Sigmoid colon (tissue), 6 donors: ENCODE measurements at regions not wholly inside any gene's neighbourhood (a gene's known extent, or its start where the extent isn't known, plus 50 kb on each side); places are given as distances from the start of the nearest gene placed in this dataset.

Experiments
- DNase-seq: peaks from one replicate; pipeline ENCODE4 v3.0.0-alpha.2; 2019
- H3K27ac ChIP-seq, 4 donors: fragments of 200-600 bp; sonication (generic); one replicate each; pipeline ENCODE4 v1.5.1; 2016 to 2019; ENCODE audit warnings: mild to moderate bottlenecking in 1 of 4
- H3K27me3 ChIP-seq, 3 donors: fragments of 200-600 bp; sonication (generic); one replicate each; pipeline ENCODE4 v1.5.1; 2019; ENCODE audit warnings: mild to moderate bottlenecking in 1 of 3
- H3K36me3 ChIP-seq, 4 donors: fragments of 200-600 bp; sonication (generic); one replicate each; pipeline ENCODE4 v1.5.1; 2016 to 2019
- H3K4me1 ChIP-seq, 4 donors: fragments of 200-600 bp; sonication (generic); one replicate each; pipeline ENCODE4 v1.5.1; 2017 to 2019
- H3K4me3 ChIP-seq, 4 donors: fragments of 200-600 bp; sonication (generic); one replicate each; pipeline ENCODE4 v1.5.1; 2017 to 2019; ENCODE audit warnings: mild to moderate bottlenecking in 2 of 4, moderate library complexity in 1 of 4
- H3K9me3 ChIP-seq, 4 donors: fragments of 200-600 bp in 3 of 4; sonication (generic) in 3 of 4; one replicate each; pipeline versions ENCODE4 v1.5.1 to v1.6.1; 2013 to 2019
- CTCF ChIP-seq, 4 experiments: fragments of 450-650 bp in 3 of 4; fragments of 200-600 bp in 1 of 4; IDR thresholded peaks; one replicate each; pipeline ENCODE4 v1.5.1; 2016 to 2019; ENCODE audit warnings: antibody characterized with exemption in 4 of 4, mild to moderate bottlenecking in 3 of 4, moderate library complexity in 2 of 4
- EP300 ChIP-seq, 4 donors: sonication (generic); formaldehyde crosslinking; IDR thresholded peaks; one replicate each; pipeline ENCODE4 v1.6.1; 2017; ENCODE audit warnings: antibody characterized with exemption in 4 of 4
- POLR2A ChIP-seq, 2 donors: fragments of 450-650 bp; IDR thresholded peaks; one replicate each; pipeline ENCODE4 v1.6.1; 2016; ENCODE audit warnings: antibody characterized with exemption in 2 of 2, mild to moderate bottlenecking in 2 of 2, moderate library complexity in 2 of 2
- POLR2AphosphoS5 ChIP-seq, 4 donors: sonication (generic); formaldehyde crosslinking; IDR thresholded peaks; one replicate each; pipeline ENCODE4 v1.6.1; 2017; ENCODE audit warnings: antibody characterized with exemption in 4 of 4
- WGBS, 2 donors: extraction: QIAGEN DNeasy Blood & Tissue Kit; methylation state at CpG; one replicate each; pipeline ENCODE4 v1.1.7; 2013; 5-methylcytosine and 5-hydroxymethylcytosine counted together
- intact Hi-C: fragments of 100-400 bp; cut with DNase I; formaldehyde crosslinking; loops from one replicate; pipeline ENCODE4 v1.15.1; 2023
- donor health status: healthy with polysubstance abuse.
- donor health status: healthy.

- DNase-seq, result no peak
- H3K4me1 ChIP-seq, result peaks cover 0 to 15% (median 5%) of the 10 kb centered on the region in 4 donors
- H3K27ac ChIP-seq, result no peak overlapping the region
- H3K27me3 ChIP-seq, result no peaks in the 10 kb centered on the region
- no peaks in the 10 kb centered on the region for H3K36me3 ChIP-seq
- H3K9me3 ChIP-seq, result no peaks in the 10 kb centered on the region
- no peak overlapping the region for H3K4me3 ChIP-seq
- intact Hi-C loops, result no loop called here
- TF ChIP-seq EP300 (IDR thresholded peaks at IDR 0.05), result no peak
- no peak for TF ChIP-seq CTCF (IDR thresholded peaks at IDR 0.05)
- no peak for TF ChIP-seq POLR2AphosphoS5 (IDR thresholded peaks at IDR 0.05)
- no peak for TF ChIP-seq POLR2A (IDR thresholded peaks at IDR 0.05)
- WGBS, 2 donors, result 67 to 87% methylated on average over 4 of the region's 4 CpGs
Observed at GRCh38 chr1:219051547-219051946, 122.1 kb upstream of the LYPLAL1 start.

GRCh38 chr1:219058891-219059820 lies 114.5 kb upstream of the LYPLAL1 start:
- no peaks in the 10 kb centered on the region for H3K27me3 ChIP-seq
- no peak for TF ChIP-seq CTCF (IDR thresholded peaks at IDR 0.05)
- no peak for TF ChIP-seq EP300 (IDR thresholded peaks at IDR 0.05)
- TF ChIP-seq POLR2A (IDR thresholded peaks at IDR 0.05), result no peak
- TF ChIP-seq POLR2AphosphoS5 (IDR thresholded peaks at IDR 0.05), result no peak
- intact Hi-C loops, result no loop called here
- no peaks in the 10 kb centered on the region for H3K36me3 ChIP-seq
- WGBS, 2 donors, result 86 to 93% methylated on average over 1 of the region's 1 CpG
- H3K4me3 ChIP-seq, result no peak overlapping the region
- no peak for DNase-seq
- no peak overlapping the region for H3K27ac ChIP-seq
- H3K4me1 ChIP-seq, result no peaks in the 10 kb centered on the region
- H3K9me3 ChIP-seq, result no peaks in the 10 kb centered on the region

GRCh38 chr1:219060798-219061197 lies 112.9 kb upstream of the LYPLAL1 start:
- no peak for TF ChIP-seq POLR2AphosphoS5 (IDR thresholded peaks at IDR 0.05)
- no peak for TF ChIP-seq EP300 (IDR thresholded peaks at IDR 0.05)
- no peak for TF ChIP-seq CTCF (IDR thresholded peaks at IDR 0.05)
- no peak for TF ChIP-seq POLR2A (IDR thresholded peaks at IDR 0.05)
- no peak for DNase-seq
- Histone ChIP-seq H3K27me3 (no peaks in the 10 kb centered on the region), H3K4me1 (peaks cover 0 to under 1% (median under 1%) of the 10 kb centered on the region in 4 donors), H3K9me3 (no peaks in the 10 kb centered on the region), H3K27ac (no peak overlapping the region), H3K36me3 (no peaks in the 10 kb centered on the region), H3K4me3 (no peak overlapping the region)
- WGBS, 2 donors, result 80 to 86% methylated on average over 5 of the region's 5 CpGs
- intact Hi-C loops, result loop anchor here (10.0 kb wide), 1 partner anchor 726 kb away; no protein-coding TSS in a partner anchor

- Histone ChIP-seq H3K36me3 (no peaks in the 10 kb centered on the region), H3K4me1 (peaks cover 0 to 14% (median 7%) of the 10 kb centered on the region in 4 donors), H3K27me3 (no peaks in the 10 kb centered on the region), H3K4me3 (no peak overlapping the region), H3K9me3 (no peaks in the 10 kb centered on the region), H3K27ac (no peak overlapping the region)
- intact Hi-C loops, result loop anchor here (10.0 kb wide), 1 partner anchor 727 kb away; no protein-coding TSS in a partner anchor
- TF ChIP-seq EP300 (IDR thresholded peaks at IDR 0.05), result no peak
- no peak for TF ChIP-seq CTCF (IDR thresholded peaks at IDR 0.05)
- TF ChIP-seq POLR2A (IDR thresholded peaks at IDR 0.05), result no peak
- no peak for TF ChIP-seq POLR2AphosphoS5 (IDR thresholded peaks at IDR 0.05)
- 71 to 87% methylated on average over 4 of the region's 4 CpGs for WGBS, 2 donors
- no peak for DNase-seq
Observed at GRCh38 chr1:219062161-219062560, 111.5 kb upstream of the LYPLAL1 start.
